Hepatocyte (in vitro differentiated cells): ENCODE measurements at regions not wholly inside any gene's neighbourhood (a gene's known extent, or its start where the extent isn't known, plus 50 kb on each side); places are given as distances from the start of the nearest gene placed in this dataset.

Source experiments
- EZH2 ChIP-seq: fragments of 200-600 bp; sonication (generic); IDR thresholded peaks from 2 replicates; pipeline ENCODE4 v1.6.1; 2016; ENCODE audit warnings: antibody characterized with exemption, mild to moderate bottlenecking, borderline replicate concordance
- EZH2phosphoT487 ChIP-seq: fragments of 200-600 bp; sonication (generic); IDR thresholded peaks from one replicate; pipeline ENCODE4 v1.6.1; 2018; ENCODE audit warnings: antibody characterized with exemption, mild to moderate bottlenecking, low read depth, moderate library complexity; ENCODE audit not compliant: unreplicated experiment, severe bottlenecking
- TF ChIP-seq, protein P1 (sequence below): fragments of 200-600 bp; sonication (generic); IDR thresholded peaks from 2 replicates; pipeline ENCODE4 v1.5.1; 2016; ENCODE audit warnings: antibody characterized with exemption, mild to moderate bottlenecking; ENCODE audit not compliant: poor library complexity

DNA sequence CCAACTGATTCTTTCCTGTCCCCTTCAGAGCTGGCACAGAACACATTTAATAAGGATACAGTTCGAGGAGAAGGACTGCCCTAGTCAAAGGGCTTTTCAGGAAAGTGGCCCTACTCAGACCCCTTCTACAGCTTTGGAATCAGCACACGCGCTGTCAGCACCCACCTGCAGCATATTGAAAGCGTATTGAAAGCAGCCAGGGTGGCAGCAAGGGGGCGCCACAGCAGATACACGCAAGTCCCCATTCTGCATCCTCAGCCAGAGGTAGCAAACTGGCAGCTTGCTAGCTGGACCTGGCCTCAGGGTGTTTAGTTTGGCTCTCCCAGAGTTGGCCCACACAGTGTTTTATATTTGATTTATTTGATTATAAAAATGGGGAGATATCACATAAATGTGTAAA, 101.0 kb upstream of the NT5C1B start:
- TF ChIP-seq EZH2phosphoT487, result no peak
- no peak for TF ChIP-seq EZH2
- TF ChIP-seq, protein P1, sequence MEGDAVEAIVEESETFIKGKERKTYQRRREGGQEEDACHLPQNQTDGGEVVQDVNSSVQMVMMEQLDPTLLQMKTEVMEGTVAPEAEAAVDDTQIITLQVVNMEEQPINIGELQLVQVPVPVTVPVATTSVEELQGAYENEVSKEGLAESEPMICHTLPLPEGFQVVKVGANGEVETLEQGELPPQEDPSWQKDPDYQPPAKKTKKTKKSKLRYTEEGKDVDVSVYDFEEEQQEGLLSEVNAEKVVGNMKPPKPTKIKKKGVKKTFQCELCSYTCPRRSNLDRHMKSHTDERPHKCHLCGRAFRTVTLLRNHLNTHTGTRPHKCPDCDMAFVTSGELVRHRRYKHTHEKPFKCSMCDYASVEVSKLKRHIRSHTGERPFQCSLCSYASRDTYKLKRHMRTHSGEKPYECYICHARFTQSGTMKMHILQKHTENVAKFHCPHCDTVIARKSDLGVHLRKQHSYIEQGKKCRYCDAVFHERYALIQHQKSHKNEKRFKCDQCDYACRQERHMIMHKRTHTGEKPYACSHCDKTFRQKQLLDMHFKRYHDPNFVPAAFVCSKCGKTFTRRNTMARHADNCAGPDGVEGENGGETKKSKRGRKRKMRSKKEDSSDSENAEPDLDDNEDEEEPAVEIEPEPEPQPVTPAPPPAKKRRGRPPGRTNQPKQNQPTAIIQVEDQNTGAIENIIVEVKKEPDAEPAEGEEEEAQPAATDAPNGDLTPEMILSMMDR, result no peak
